Hepatocyte (in vitro differentiated cells): ENCODE measurements at regions not wholly inside any gene's neighbourhood (a gene's known extent, or its start where the extent isn't known, plus 50 kb on each side); places are given as distances from the start of the nearest gene placed in this dataset.

Experiments
- DNase-seq: peaks from one replicate; pipeline ENCODE4 v3.0.0-alpha.2; 2016; ENCODE audit warnings: low spot score
- H2AFZ ChIP-seq: fragments of 200-600 bp; sonication (generic); 2 replicates; pipeline ENCODE4 v1.6.0; 2016; ENCODE audit warnings: antibody characterized with exemption, mild to moderate bottlenecking
- H3K27ac ChIP-seq: fragments of 200-600 bp; sonication (generic); 2 replicates; pipeline ENCODE4 v1.5.1; 2016; ENCODE audit warnings: mild to moderate bottlenecking
- H3K27me3 ChIP-seq: fragments of 200-600 bp; sonication (generic); 2 replicates; pipeline ENCODE4 v1.6.1; 2016
- H3K36me3 ChIP-seq: fragments of 200-600 bp; sonication (generic); replicated peaks from 2 replicates; pipeline ENCODE4 v1.5.1; 2016; ENCODE audit warnings: low read depth; ENCODE audit not compliant: insufficient read depth
- H3K4me1 ChIP-seq: fragments of 200-600 bp; sonication (generic); 2 replicates; pipeline ENCODE4 v1.5.1; 2016; ENCODE audit warnings: mild to moderate bottlenecking, moderate library complexity; ENCODE audit not compliant: insufficient read depth
- H3K4me2 ChIP-seq: fragments of 200-600 bp; sonication (generic); 2 replicates; pipeline ENCODE4 v1.6.0; 2016
- H3K4me3 ChIP-seq: fragments of 200-600 bp; sonication (generic); 2 replicates; pipeline ENCODE4 v1.5.1; 2016; ENCODE audit warnings: mild to moderate bottlenecking
- H3K79me2 ChIP-seq: fragments of 200-600 bp; sonication (generic); 2 replicates; pipeline ENCODE4 v1.6.0; 2017; ENCODE audit warnings: mild to moderate bottlenecking
- H3K9me2 ChIP-seq: fragments of 200-600 bp; sonication (generic); replicated peaks from 2 replicates; pipeline ENCODE4 v1.6.0; 2017; ENCODE audit warnings: mild to moderate bottlenecking; ENCODE audit not compliant: insufficient read depth
- H3K9me3 ChIP-seq: fragments of 200-600 bp; sonication (generic); 2 replicates; pipeline ENCODE4 v1.5.1; 2016; ENCODE audit warnings: low read depth, mild to moderate bottlenecking
- H4K20me1 ChIP-seq: fragments of 200-600 bp; sonication (generic); 2 replicates; pipeline ENCODE4 v1.6.0; 2016; ENCODE audit warnings: mild to moderate bottlenecking; ENCODE audit not compliant: insufficient read depth, poor library complexity, severe bottlenecking
- EZH2 ChIP-seq: fragments of 200-600 bp; sonication (generic); IDR thresholded peaks from 2 replicates; pipeline ENCODE4 v1.6.1; 2016; ENCODE audit warnings: antibody characterized with exemption, mild to moderate bottlenecking, borderline replicate concordance
- EZH2phosphoT487 ChIP-seq: fragments of 200-600 bp; sonication (generic); IDR thresholded peaks from one replicate; pipeline ENCODE4 v1.6.1; 2018; ENCODE audit warnings: antibody characterized with exemption, mild to moderate bottlenecking, low read depth, moderate library complexity; ENCODE audit not compliant: unreplicated experiment, severe bottlenecking
- WGBS: methylation state at CpG from one replicate; pipeline ENCODE4 v1.1.6; 2016; ENCODE audit warnings: low lambda C conversion rate; ENCODE audit errors: missing lambda C conversion rate; 5-methylcytosine and 5-hydroxymethylcytosine counted together
- TF ChIP-seq, protein P1 (sequence below): fragments of 200-600 bp; sonication (generic); IDR thresholded peaks from 2 replicates; pipeline ENCODE4 v1.5.1; 2016; ENCODE audit warnings: antibody characterized with exemption, mild to moderate bottlenecking; ENCODE audit not compliant: poor library complexity

DNA sequence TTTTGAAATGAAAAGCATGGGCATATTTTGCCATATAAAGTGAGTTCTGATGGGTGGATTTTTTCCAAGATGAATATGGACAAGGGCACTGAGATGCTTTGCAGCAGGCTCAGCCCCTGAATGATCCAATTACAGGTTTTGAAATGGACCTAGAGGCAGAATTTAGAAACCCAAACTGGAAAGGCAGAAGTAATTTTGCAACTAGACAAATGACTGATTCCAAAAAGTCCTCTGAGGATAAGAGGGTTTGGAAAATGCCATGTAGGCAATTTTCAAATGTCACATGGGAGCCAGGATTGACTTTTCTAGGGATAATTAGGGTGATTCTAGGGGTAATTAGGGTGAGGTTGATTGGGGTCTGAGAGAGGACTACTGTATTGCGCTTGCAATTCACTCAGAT is 148.9 kb upstream of the ZNF648 start:
- Histone ChIP-seq H3K9me2 (no peaks in the 10 kb centered on the region), H3K27ac (no peak overlapping the region), H3K4me1 (peaks cover 26% of the 10 kb centered on the region), H3K4me2 (no peak overlapping the region), H3K79me2 (no peaks in the 10 kb centered on the region), H3K9me3 (no peaks in the 10 kb centered on the region), H4K20me1 (no peaks in the 10 kb centered on the region), H2AFZ (no peak overlapping the region), H3K36me3 (no peaks in the 10 kb centered on the region), H3K4me3 (no peak overlapping the region), H3K27me3 (no peaks in the 10 kb centered on the region)
- DNase-seq: no peak
- TF ChIP-seq, protein P1, sequence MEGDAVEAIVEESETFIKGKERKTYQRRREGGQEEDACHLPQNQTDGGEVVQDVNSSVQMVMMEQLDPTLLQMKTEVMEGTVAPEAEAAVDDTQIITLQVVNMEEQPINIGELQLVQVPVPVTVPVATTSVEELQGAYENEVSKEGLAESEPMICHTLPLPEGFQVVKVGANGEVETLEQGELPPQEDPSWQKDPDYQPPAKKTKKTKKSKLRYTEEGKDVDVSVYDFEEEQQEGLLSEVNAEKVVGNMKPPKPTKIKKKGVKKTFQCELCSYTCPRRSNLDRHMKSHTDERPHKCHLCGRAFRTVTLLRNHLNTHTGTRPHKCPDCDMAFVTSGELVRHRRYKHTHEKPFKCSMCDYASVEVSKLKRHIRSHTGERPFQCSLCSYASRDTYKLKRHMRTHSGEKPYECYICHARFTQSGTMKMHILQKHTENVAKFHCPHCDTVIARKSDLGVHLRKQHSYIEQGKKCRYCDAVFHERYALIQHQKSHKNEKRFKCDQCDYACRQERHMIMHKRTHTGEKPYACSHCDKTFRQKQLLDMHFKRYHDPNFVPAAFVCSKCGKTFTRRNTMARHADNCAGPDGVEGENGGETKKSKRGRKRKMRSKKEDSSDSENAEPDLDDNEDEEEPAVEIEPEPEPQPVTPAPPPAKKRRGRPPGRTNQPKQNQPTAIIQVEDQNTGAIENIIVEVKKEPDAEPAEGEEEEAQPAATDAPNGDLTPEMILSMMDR: no peak
- TF ChIP-seq EZH2 (no peak), EZH2phosphoT487 (no peak)
- WGBS: 92% methylated on average over 1 of the region's 1 CpG

DNA sequence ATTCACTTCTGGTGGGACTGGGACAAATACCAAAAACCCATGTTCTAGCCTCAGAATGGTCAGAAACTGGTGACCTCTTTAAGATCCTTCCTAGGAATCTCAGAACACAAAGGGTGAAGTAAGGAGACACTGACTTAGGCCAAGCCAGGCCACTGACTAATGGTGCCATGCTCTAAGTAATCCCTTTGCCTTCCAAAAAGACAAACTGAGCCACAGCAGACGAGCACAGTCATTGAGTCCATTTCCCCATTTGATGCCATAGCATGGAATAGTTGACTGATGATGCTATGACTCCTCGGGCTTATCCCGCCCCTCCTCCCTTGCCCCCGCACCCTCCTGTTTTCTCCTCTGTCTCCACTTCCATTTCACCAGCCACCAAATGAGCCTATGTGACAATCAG is 145.8 kb upstream of the ZNF648 start:
- Histone ChIP-seq H3K27ac (peak overlapping the region; percentile 76), H3K4me2 (no peak overlapping the region), H3K36me3 (no peaks in the 10 kb centered on the region), H3K9me2 (no peaks in the 10 kb centered on the region), H2AFZ (no peak overlapping the region), H3K9me3 (no peaks in the 10 kb centered on the region), H3K79me2 (no peaks in the 10 kb centered on the region), H3K4me1 (peaks cover 33% of the 10 kb centered on the region), H3K4me3 (no peak overlapping the region), H4K20me1 (no peaks in the 10 kb centered on the region), H3K27me3 (no peaks in the 10 kb centered on the region)
- TF ChIP-seq EZH2 (no peak), EZH2phosphoT487 (no peak)
- TF ChIP-seq, protein P1: no peak
- WGBS: 67% methylated on average over 4 of the region's 4 CpGs
- DNase-seq: no peak

DNA sequence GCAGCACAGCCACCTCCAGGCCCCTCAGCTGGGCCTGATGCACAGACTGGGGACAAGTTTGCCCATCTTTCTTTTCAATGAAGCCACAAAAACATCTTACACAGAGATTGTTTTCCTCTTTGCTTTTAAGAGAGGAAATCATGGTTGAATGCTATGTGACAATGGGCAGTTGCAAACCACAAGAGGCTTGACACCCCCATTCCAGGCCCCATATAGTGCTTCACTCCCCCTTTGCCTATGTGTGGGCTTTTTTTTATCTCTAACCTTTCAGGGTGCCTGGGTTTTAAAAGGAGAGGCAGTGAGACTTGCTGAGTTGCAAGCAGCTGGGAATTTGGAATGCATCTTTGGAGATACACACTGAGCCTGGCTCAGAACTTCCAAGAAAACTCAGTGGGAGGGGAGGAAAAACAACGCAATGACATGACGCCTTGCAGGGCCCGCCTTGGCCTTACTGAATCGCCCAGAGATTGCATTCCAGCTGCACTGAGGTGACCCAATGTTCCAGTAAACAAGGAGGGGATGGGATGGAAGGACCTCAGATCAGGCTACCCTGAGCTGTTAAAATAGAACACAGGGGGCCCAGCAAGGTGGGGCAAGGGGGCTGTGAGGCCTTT is 145.2 kb upstream of the ZNF648 start:
- no peak overlapping the region for H3K4me2 ChIP-seq
- H3K27ac ChIP-seq: peak overlapping the region; percentile 76
- no peaks in the 10 kb centered on the region for H3K27me3 ChIP-seq

More for the DNA sequence above, 145.2 kb upstream of the ZNF648 start:
- H3K4me3 ChIP-seq: no peak overlapping the region
- H3K36me3 ChIP-seq: no peaks in the 10 kb centered on the region
- no peaks in the 10 kb centered on the region for H3K9me2 ChIP-seq
- TF ChIP-seq, protein P1: no peak
- TF ChIP-seq EZH2 (no peak), EZH2phosphoT487 (no peak)
- peaks cover 38% of the 10 kb centered on the region for H3K4me1 ChIP-seq
- peak; percentile 53 for DNase-seq
- no peaks in the 10 kb centered on the region for H4K20me1 ChIP-seq
- no peaks in the 10 kb centered on the region for H3K79me2 ChIP-seq
- WGBS: 57% methylated on average over 4 of the region's 4 CpGs
- no peak overlapping the region for H2AFZ ChIP-seq
- H3K9me3 ChIP-seq: no peaks in the 10 kb centered on the region
